Adrenal gland (tissue), 9 donors: ENCODE measurements at regions not wholly inside any gene's neighbourhood (a gene's known extent, or its start where the extent isn't known, plus 50 kb on each side); places are given as distances from the start of the nearest gene placed in this dataset.

ENCODE experiments used
- DNase-seq, 7 donors: peaks; one replicate each; pipeline ENCODE4 v3.0.0-alpha.2; 2019 to 2020
- H3K27ac ChIP-seq, 5 donors: fragments of 200-600 bp; sonication (generic) in 4 of 5; 1 replicate in 3 of 5; 2 replicates in 2 of 5; pipeline versions ENCODE4 v1.5.1 to v1.8.0; 2016 to 2020; ENCODE audit warnings: mild to moderate bottlenecking in 1 of 5
- H3K27me3 ChIP-seq: fragments of 200-600 bp; 2 replicates; pipeline ENCODE4 v1.8.0; 2021
- H3K36me3 ChIP-seq, 2 donors: fragments of 200-600 bp; replicated peaks in 1 of 2; 1 replicate in 1 of 2; 2 replicates in 1 of 2; pipeline versions ENCODE4 v1.5.1 to v1.8.0; 2018 to 2022
- H3K4me1 ChIP-seq, 2 donors: fragments of 200-600 bp; replicated peaks in 1 of 2; 1 replicate in 1 of 2; 2 replicates in 1 of 2; pipeline versions ENCODE4 v1.5.1 to v1.8.0; 2018 to 2021
- H3K4me3 ChIP-seq, 4 donors: fragments of 200-600 bp; sonication (generic) in 3 of 4; one replicate each; pipeline ENCODE4 v1.5.1; 2016 to 2018
- H3K9me3 ChIP-seq, 3 donors: fragments of 200-600 bp; sonication (generic) in 1 of 3; replicated peaks in 1 of 3; 1 replicate in 2 of 3; 2 replicates in 1 of 3; pipeline versions ENCODE4 v1.5.1 to v1.8.0; 2016 to 2021
- CTCF ChIP-seq, 6 experiments: fragments of 450-650 bp in 4 of 6; fragments of 200-600 bp in 2 of 6; sonication (generic) in 1 of 6; IDR thresholded peaks; 1 replicate in 5 of 6; 2 replicates in 1 of 6; pipeline versions ENCODE4 v1.5.1 to v1.8.0; 2016 to 2021; ENCODE audit warnings: antibody characterized with exemption in 6 of 6, mild to moderate bottlenecking in 2 of 6, moderate library complexity in 1 of 6
- POLR2A ChIP-seq, 2 donors: fragments of 450-650 bp; IDR thresholded peaks; one replicate each; pipeline ENCODE4 v1.6.1; 2017; ENCODE audit warnings: antibody characterized with exemption in 2 of 2, mild to moderate bottlenecking in 2 of 2, moderate library complexity in 1 of 2
- WGBS, 4 donors: extraction: QIAGEN DNeasy Blood & Tissue Kit in 2 of 4; methylation state at CpG; one replicate each; pipeline versions ENCODE4 v1.1.5 to v1.1.7; 2013 to 2017; 5-methylcytosine and 5-hydroxymethylcytosine counted together
- intact Hi-C, 2 donors: fragments of 100-400 bp; cut with DNase I; formaldehyde crosslinking; loops; one replicate each; pipeline versions ENCODE4 v1.14.1 to v1.15.0; 2022 to 2023
- donor health status: healthy with polysubstance abuse.
- donor health status: Bipolar disorder and iron deficiency.
- donor health status: DM: yes; HTN: yes; CAD: no.
- donor health status: DM: no; HTN: no; CAD: no.
- donor health status: DM: no; HTN: no; CAD: no.

DNA sequence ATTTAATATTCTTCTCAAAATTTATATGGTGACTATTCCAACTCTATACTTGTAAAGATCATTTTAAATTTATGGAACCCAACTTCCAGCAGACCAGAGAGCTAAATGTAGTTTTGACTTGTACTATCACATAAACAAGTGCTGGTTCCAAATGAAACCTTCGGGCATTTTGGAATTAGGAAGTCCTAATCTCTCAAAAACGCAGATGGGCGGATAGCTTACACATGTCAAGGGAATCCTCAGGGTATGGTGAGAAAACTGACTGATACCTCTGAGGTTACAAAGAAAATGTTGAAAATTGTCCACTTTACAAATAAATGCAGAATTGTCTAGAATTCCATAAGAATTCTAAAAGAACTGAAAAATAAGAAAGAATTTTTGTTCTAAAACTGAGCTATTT is 224.1 kb downstream of the SS18 start:
- intact Hi-C loops: no loop called here
- no peak for DNase-seq
- Histone ChIP-seq H3K27ac (no peak overlapping the region), H3K9me3 (no peaks in the 10 kb centered on the region), H3K4me3 (no peak overlapping the region), H3K36me3 (no peaks in the 10 kb centered on the region), H3K4me1 (no peaks in the 10 kb centered on the region), H3K27me3 (no peaks in the 10 kb centered on the region)
- 86 to 91% (median 90%) methylated on average over 3 of the region's 3 CpGs for WGBS, 4 donors
- no peak for TF ChIP-seq POLR2A (IDR thresholded peaks at IDR 0.05)
- TF ChIP-seq CTCF (IDR thresholded peaks at IDR 0.05): no peak

DNA sequence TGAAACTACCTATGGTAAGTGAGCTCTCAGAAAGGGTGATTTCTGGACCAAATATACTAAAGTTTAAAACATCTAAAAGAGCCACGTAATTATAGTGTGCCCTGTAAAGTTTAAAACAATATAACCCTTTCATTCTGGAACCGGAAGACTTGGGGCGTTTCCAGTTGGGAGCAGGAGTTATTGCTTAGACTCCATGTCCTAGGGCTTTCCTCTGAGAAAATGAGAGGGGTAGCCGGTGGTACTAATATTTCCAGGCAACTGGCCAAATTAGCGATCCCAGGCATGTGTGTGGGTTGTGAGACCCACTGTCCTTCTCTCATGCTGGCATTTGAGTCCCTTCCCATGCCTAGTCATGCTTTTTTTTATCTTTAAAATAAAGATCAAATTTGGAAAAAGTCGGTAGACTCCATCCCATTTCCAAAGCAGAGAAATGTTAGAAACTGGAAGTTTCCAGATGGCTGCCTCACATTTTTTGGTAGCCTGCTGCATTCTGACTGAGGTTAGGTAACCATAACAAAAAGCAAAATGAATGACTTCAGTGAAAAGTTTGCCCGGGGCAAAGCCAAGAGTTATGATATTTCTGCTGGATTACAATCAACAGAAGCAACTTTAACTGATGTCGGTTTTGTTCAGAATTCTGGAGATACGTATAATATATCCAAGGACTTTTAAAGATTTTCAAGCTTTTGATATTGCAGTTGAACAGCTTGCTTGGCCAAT is 227.4 kb downstream of the SS18 start:
- Histone ChIP-seq H3K36me3 (no peaks in the 10 kb centered on the region), H3K27me3 (no peaks in the 10 kb centered on the region), H3K4me3 (no peak overlapping the region), H3K9me3 (no peaks in the 10 kb centered on the region), H3K4me1 (no peaks in the 10 kb centered on the region), H3K27ac (no peak overlapping the region)
- DNase-seq: no peak
- TF ChIP-seq CTCF (IDR thresholded peaks at IDR 0.05): no peak
- intact Hi-C loops: no loop called here
- WGBS, 4 donors: 54 to 69% (median 66%) methylated on average over 9 of the region's 9 CpGs

- 57 to 65% (median 59%) methylated on average over 7 of the region's 7 CpGs for WGBS, 4 donors
- intact Hi-C loops: no loop called here
Observed at GRCh38 chr18:25853691-25854433, 236.6 kb downstream of the SS18 start.

More at GRCh38 chr18:25853691-25854433, 236.6 kb downstream of the SS18 start:
- peak in 4 of 7 donors; percentile 18 to 32 (median 30) for DNase-seq
- TF ChIP-seq POLR2A (IDR thresholded peaks at IDR 0.05) (no peak), CTCF (IDR thresholded peaks at IDR 0.05) (no peak)
- no peak overlapping the region for H3K27ac ChIP-seq
- no peaks in the 10 kb centered on the region for H3K9me3 ChIP-seq
- H3K4me1 ChIP-seq: no peaks in the 10 kb centered on the region
- H3K36me3 ChIP-seq: no peaks in the 10 kb centered on the region
- H3K27me3 ChIP-seq: no peaks in the 10 kb centered on the region
- no peak overlapping the region for H3K4me3 ChIP-seq
